AG09309 (cell line): ENCODE measurements at regions not wholly inside any gene's neighbourhood (a gene's known extent, or its start where the extent isn't known, plus 50 kb on each side); places are given as distances from the start of the nearest gene placed in this dataset.

ENCODE experiments used
- DNase-seq: peaks from one replicate; pipeline ENCODE4 v3.0.0-alpha.2; 2010; ENCODE audit warnings: low read depth
- H3K4me3 ChIP-seq: 2 replicates; pipeline ENCODE4 v1.5.1; 2011; ENCODE audit warnings: mild to moderate bottlenecking, low read depth, low read length, moderate library complexity; ENCODE audit not compliant: control insufficient read depth
- CTCF ChIP-seq: IDR thresholded peaks from 2 replicates; pipeline ENCODE4 v1.5.1; 2011; ENCODE audit warnings: mild to moderate bottlenecking, low read depth, low read length, inconsistent platforms; ENCODE audit not compliant: insufficient read depth, control insufficient read depth; ENCODE audit errors: missing control alignments

GRCh38 chr10:128864554-128865295, 602.3 kb upstream of the MGMT start:
- DNase-seq: no peak
- TF ChIP-seq CTCF: no peak

GRCh38 chr10:128865436-128866195, 601.4 kb upstream of the MGMT start:
- no peak for DNase-seq
- no peak for TF ChIP-seq CTCF
- H3K4me3 ChIP-seq: no peak overlapping the region

More at GRCh38 chr10:128864554-128865295, 602.3 kb upstream of the MGMT start:
- no peak overlapping the region for H3K4me3 ChIP-seq

GRCh38 chr10:128866551-128866950, 600.5 kb upstream of the MGMT start:
- no peak for DNase-seq
- no peak overlapping the region for H3K4me3 ChIP-seq
- TF ChIP-seq CTCF: no peak

GRCh38 chr10:128867210-128867609, 599.8 kb upstream of the MGMT start:
- H3K4me3 ChIP-seq: no peak overlapping the region
- no peak for TF ChIP-seq CTCF
- DNase-seq: no peak

GRCh38 chr10:128867819-128868218, 599.2 kb upstream of the MGMT start:
- no peak for TF ChIP-seq CTCF
- H3K4me3 ChIP-seq: no peak overlapping the region
- no peak for DNase-seq

GRCh38 chr10:128868481-128868880, 598.6 kb upstream of the MGMT start:
- no peak overlapping the region for H3K4me3 ChIP-seq
- no peak for TF ChIP-seq CTCF
- no peak for DNase-seq
